OCI-LY1 (cell line): ENCODE measurements at regions not wholly inside any gene's neighbourhood (a gene's known extent, or its start where the extent isn't known, plus 50 kb on each side); places are given as distances from the start of the nearest gene placed in this dataset.

ENCODE experiments used
- EZH2 ChIP-seq: fragments of 200-600 bp; sonication (generic), shearing (Covaris generic); IDR thresholded peaks from 2 replicates; pipeline ENCODE4 v1.8.0; 2017; ENCODE audit warnings: borderline replicate concordance, mixed run types, mild to moderate bottlenecking, antibody characterized with exemption, low read length, moderate library complexity, mixed read lengths
- TF ChIP-seq, protein P1 (sequence below): fragments of 200-600 bp; sonication (generic), shearing (Covaris generic); IDR thresholded peaks from 2 replicates; pipeline ENCODE4 v1.5.1; 2017; ENCODE audit warnings: mild to moderate bottlenecking, antibody characterized with exemption, low read length, moderate library complexity, mixed read lengths

DNA sequence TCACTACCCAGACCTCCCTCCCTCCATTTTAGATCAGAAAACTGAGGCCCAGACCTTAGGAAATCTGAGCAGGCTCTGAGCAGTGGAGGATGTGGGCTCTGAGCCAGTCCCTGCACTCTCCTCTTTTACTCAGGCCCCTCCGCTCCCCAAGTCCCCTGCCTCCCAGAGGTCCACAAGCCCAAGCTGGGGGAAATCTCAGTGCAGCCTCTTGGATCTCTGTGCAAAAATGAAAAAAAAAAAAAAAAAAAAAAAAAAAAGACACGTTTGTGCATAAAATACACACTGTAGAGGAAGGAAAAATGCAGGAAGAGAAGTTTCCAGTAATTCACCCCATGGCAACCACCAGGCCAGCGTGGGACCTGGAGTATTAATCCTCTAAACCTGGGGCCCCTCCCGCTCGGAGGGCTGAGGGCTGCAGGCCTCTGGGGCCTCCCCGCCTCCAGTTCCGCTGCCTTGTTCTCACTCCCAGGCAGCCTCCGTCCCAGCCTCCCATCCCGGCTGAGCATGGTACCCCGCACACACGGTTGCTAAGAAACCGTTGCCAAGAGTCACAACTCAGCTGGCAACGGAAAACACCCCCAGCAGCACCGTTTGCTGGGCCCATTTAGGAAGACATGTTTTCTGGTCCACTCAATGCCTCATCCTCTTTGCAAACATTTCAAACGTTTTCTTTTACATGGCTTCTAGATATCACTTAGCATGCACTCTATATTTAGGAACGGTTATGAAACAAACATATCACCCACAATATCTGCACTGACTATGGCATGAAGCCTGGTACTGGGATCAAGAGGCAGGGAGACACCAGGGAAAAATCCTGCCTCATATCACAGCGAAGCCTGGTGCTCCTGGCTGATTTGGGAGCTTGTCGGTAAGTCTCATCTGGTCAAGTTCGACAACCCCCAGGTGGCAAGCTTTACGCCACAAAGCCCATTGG lies 227.5 kb downstream of the CTTN start:
- TF ChIP-seq, protein P1, sequence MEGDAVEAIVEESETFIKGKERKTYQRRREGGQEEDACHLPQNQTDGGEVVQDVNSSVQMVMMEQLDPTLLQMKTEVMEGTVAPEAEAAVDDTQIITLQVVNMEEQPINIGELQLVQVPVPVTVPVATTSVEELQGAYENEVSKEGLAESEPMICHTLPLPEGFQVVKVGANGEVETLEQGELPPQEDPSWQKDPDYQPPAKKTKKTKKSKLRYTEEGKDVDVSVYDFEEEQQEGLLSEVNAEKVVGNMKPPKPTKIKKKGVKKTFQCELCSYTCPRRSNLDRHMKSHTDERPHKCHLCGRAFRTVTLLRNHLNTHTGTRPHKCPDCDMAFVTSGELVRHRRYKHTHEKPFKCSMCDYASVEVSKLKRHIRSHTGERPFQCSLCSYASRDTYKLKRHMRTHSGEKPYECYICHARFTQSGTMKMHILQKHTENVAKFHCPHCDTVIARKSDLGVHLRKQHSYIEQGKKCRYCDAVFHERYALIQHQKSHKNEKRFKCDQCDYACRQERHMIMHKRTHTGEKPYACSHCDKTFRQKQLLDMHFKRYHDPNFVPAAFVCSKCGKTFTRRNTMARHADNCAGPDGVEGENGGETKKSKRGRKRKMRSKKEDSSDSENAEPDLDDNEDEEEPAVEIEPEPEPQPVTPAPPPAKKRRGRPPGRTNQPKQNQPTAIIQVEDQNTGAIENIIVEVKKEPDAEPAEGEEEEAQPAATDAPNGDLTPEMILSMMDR, result no peak
- TF ChIP-seq EZH2, result no peak
